ENCODE measurements at regions not wholly inside any gene's neighbourhood (a gene's known extent, or its start where the extent isn't known, plus 50 kb on each side); places are given as distances from the start of the nearest gene placed in this dataset.

DNA sequence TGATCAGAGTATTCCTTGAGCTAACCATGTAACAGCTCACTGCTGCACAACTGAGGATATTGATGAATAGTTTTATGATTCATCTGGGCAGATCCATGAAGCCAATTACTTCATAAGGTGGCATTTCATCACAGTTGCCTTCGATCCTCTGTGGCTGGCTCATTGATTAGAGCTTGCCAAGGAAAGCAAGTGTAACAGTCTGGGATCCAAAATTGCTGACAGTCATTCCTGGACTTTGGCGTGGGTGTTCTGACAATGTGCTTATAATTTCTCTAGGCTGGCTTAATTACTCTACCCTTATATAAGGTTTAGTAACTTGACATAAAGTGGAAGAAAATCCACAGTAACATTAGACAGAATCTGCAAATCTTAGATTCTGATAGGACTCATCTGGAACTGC, 551.3 kb upstream of the CDH4 start:
- Histone ChIP-seq H3K9me2 (replicated peaks; ENCODE audit: insufficient read depth, low read length) (no peaks in the 10 kb centered on the region), H3K36me3 (ENCODE audit: low read length) (no peaks in the 10 kb centered on the region), H3K4me3 (ENCODE audit: insufficient read depth, low read length, poor library complexity, severe bottlenecking) (no peak overlapping the region), H3K4me2 (ENCODE audit: low read depth, low read length, poor library complexity, severe bottlenecking) (no peak overlapping the region), H3K27ac (ENCODE audit: low read depth, low read length) (no peak overlapping the region), H3K27me3 (ENCODE audit: low read length) (no peaks in the 10 kb centered on the region), H3K79me2 (ENCODE audit: insufficient read depth, low read length) (no peaks in the 10 kb centered on the region), H4K20me1 (ENCODE audit: low read depth, low read length) (no peaks in the 10 kb centered on the region), H3K9me3 (ENCODE audit: insufficient read depth, low read length) (no peaks in the 10 kb centered on the region), H3K9ac (ENCODE audit: low read length) (no peak overlapping the region), H2AFZ (ENCODE audit: low read depth, low read length, severe bottlenecking) (no peak overlapping the region), H3F3A (ENCODE audit: insufficient read depth) (no peaks in the 10 kb centered on the region)
- no peak for TF ChIP-seq EZH2phosphoT487 (conservative IDR thresholded peaks at IDR 0.05; ENCODE audit: low read length)
- TF ChIP-seq, protein P1, sequence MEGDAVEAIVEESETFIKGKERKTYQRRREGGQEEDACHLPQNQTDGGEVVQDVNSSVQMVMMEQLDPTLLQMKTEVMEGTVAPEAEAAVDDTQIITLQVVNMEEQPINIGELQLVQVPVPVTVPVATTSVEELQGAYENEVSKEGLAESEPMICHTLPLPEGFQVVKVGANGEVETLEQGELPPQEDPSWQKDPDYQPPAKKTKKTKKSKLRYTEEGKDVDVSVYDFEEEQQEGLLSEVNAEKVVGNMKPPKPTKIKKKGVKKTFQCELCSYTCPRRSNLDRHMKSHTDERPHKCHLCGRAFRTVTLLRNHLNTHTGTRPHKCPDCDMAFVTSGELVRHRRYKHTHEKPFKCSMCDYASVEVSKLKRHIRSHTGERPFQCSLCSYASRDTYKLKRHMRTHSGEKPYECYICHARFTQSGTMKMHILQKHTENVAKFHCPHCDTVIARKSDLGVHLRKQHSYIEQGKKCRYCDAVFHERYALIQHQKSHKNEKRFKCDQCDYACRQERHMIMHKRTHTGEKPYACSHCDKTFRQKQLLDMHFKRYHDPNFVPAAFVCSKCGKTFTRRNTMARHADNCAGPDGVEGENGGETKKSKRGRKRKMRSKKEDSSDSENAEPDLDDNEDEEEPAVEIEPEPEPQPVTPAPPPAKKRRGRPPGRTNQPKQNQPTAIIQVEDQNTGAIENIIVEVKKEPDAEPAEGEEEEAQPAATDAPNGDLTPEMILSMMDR (IDR thresholded peaks at IDR 0.05; ENCODE audit: insufficient read depth, low read length, poor library complexity, severe bottlenecking), result no peak

DNA sequence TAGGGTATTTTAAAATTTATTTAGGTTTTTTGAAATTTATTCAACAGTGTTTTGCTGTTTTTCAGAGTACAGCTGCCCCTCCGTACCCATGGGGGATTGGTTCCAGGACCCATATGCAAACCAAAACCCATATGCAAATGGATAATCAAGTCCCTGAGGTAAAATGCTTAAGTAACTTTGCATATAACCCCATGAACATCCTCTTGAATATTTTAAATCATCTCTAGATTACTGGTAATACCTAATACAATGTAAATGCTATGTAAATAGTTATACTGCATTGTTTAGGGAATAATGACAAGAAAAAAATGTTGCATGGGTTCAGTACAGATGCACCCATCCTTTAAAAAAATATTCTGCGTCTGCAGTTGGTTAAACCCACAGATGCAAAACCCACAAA, 547.9 kb upstream of the CDH4 start:
- Histone ChIP-seq H4K20me1 (ENCODE audit: low read depth, low read length) (no peaks in the 10 kb centered on the region), H3K79me2 (ENCODE audit: insufficient read depth, low read length) (no peaks in the 10 kb centered on the region), H3K4me3 (ENCODE audit: insufficient read depth, low read length, poor library complexity, severe bottlenecking) (no peak overlapping the region), H3K9ac (ENCODE audit: low read length) (no peak overlapping the region), H3K27ac (ENCODE audit: low read depth, low read length) (no peak overlapping the region), H2AFZ (ENCODE audit: low read depth, low read length, severe bottlenecking) (no peak overlapping the region), H3F3A (ENCODE audit: insufficient read depth) (no peaks in the 10 kb centered on the region), H3K9me3 (ENCODE audit: insufficient read depth, low read length) (no peaks in the 10 kb centered on the region), H3K9me2 (replicated peaks; ENCODE audit: insufficient read depth, low read length) (no peaks in the 10 kb centered on the region), H3K36me3 (ENCODE audit: low read length) (no peaks in the 10 kb centered on the region), H3K4me2 (ENCODE audit: low read depth, low read length, poor library complexity, severe bottlenecking) (no peak overlapping the region), H3K27me3 (ENCODE audit: low read length) (no peaks in the 10 kb centered on the region)
- TF ChIP-seq, protein P1 (IDR thresholded peaks at IDR 0.05; ENCODE audit: insufficient read depth, low read length, poor library complexity, severe bottlenecking), result no peak
- no peak for TF ChIP-seq EZH2phosphoT487 (conservative IDR thresholded peaks at IDR 0.05; ENCODE audit: low read length)

DNA sequence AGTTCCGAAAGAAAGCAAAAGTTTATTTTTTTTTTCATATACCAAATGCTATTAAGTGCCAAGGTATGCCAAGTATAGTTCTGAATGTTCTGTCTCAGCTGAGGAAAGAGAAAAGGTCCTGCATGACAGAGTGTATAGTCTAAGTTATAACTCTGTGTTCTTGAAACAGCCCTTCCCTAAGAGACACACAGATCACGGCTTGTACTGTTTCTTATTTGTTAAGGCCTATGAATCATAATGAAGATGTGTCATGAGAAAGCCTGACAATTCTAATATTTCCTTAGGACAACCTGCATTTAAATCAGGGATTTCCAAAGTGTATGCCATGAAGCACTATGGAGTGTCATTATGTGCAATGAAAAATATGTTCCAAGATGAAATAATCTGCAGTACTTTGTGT, 538.7 kb upstream of the CDH4 start:
- Histone ChIP-seq H3K4me2 (ENCODE audit: low read depth, low read length, poor library complexity, severe bottlenecking) (no peak overlapping the region), H3F3A (ENCODE audit: insufficient read depth) (no peaks in the 10 kb centered on the region), H3K27me3 (ENCODE audit: low read length) (no peaks in the 10 kb centered on the region), H3K27ac (ENCODE audit: low read depth, low read length) (no peak overlapping the region), H3K4me3 (ENCODE audit: insufficient read depth, low read length, poor library complexity, severe bottlenecking) (no peak overlapping the region), H4K20me1 (ENCODE audit: low read depth, low read length) (no peaks in the 10 kb centered on the region), H3K9ac (ENCODE audit: low read length) (no peak overlapping the region), H3K9me3 (ENCODE audit: insufficient read depth, low read length) (no peaks in the 10 kb centered on the region), H3K79me2 (ENCODE audit: insufficient read depth, low read length) (no peaks in the 10 kb centered on the region), H3K36me3 (ENCODE audit: low read length) (no peaks in the 10 kb centered on the region), H2AFZ (ENCODE audit: low read depth, low read length, severe bottlenecking) (no peak overlapping the region), H3K9me2 (replicated peaks; ENCODE audit: insufficient read depth, low read length) (no peaks in the 10 kb centered on the region)
- TF ChIP-seq, protein P1 (IDR thresholded peaks at IDR 0.05; ENCODE audit: insufficient read depth, low read length, poor library complexity, severe bottlenecking), result no peak
- no peak for TF ChIP-seq EZH2phosphoT487 (conservative IDR thresholded peaks at IDR 0.05; ENCODE audit: low read length)

DNA sequence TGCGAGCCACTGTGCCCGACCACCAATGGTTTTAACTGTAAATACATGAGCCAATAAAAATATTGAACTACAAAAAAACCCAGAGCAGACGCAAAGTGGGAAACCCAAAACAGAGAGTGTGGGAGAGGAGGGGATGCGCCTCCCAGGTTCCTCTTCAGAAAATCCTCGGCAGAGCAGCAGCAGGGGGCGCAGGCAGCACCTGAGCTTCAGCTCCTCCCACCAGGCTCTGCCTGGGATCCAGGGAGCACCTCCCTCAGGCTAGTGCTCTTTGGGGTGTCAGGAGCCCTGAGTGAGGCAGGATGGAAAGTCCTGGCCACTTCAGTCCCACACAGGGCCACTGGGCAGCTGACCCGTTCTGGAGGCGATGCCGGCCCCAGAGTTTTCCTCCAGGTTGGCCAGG, 536.9 kb upstream of the CDH4 start:
- Histone ChIP-seq H4K20me1 (ENCODE audit: low read depth, low read length) (no peaks in the 10 kb centered on the region), H3K4me3 (ENCODE audit: insufficient read depth, low read length, poor library complexity, severe bottlenecking) (no peak overlapping the region), H3K27me3 (ENCODE audit: low read length) (no peaks in the 10 kb centered on the region), H3K4me2 (ENCODE audit: low read depth, low read length, poor library complexity, severe bottlenecking) (no peak overlapping the region), H3K79me2 (ENCODE audit: insufficient read depth, low read length) (no peaks in the 10 kb centered on the region), H2AFZ (ENCODE audit: low read depth, low read length, severe bottlenecking) (no peak overlapping the region), H3K9me2 (replicated peaks; ENCODE audit: insufficient read depth, low read length) (no peaks in the 10 kb centered on the region), H3K9ac (ENCODE audit: low read length) (no peak overlapping the region), H3K36me3 (ENCODE audit: low read length) (no peaks in the 10 kb centered on the region), H3K27ac (ENCODE audit: low read depth, low read length) (no peak overlapping the region), H3F3A (ENCODE audit: insufficient read depth) (no peaks in the 10 kb centered on the region), H3K9me3 (ENCODE audit: insufficient read depth, low read length) (no peaks in the 10 kb centered on the region)
- TF ChIP-seq EZH2phosphoT487 (conservative IDR thresholded peaks at IDR 0.05; ENCODE audit: low read length), result no peak
